Immature natural killer cell (primary cell): ENCODE measurements at regions not wholly inside any gene's neighbourhood (a gene's known extent, or its start where the extent isn't known, plus 50 kb on each side); places are given as distances from the start of the nearest gene placed in this dataset.

Experiments
- DNase-seq, 3 donors: peaks; one replicate each; pipeline ENCODE4 v3.0.0; 2022; ENCODE audit warnings: mixed read lengths in 1 of 3
- H3K27ac Mint-ChIP-seq, 6 donors: one replicate each; pipeline ENCODE4 v1.8.0; 2020; ENCODE audit warnings: mixed read lengths in 6 of 6, mild to moderate bottlenecking in 5 of 6, inconsistent platforms in 4 of 6, moderate library complexity in 3 of 6
- H3K27me3 Mint-ChIP-seq, 3 donors: one replicate each; pipeline ENCODE4 v1.8.0; 2020 to 2021; ENCODE audit warnings: low read depth in 3 of 3, mild to moderate bottlenecking in 3 of 3, mixed read lengths in 3 of 3, moderate library complexity in 3 of 3, inconsistent platforms in 1 of 3
- H3K36me3 Mint-ChIP-seq, 3 donors: one replicate each; pipeline ENCODE4 v1.8.0; 2020; ENCODE audit warnings: mixed read lengths in 3 of 3, inconsistent platforms in 2 of 3, mild to moderate bottlenecking in 2 of 3
- H3K4me1 Mint-ChIP-seq, 2 donors: one replicate each; pipeline ENCODE4 v1.8.0; 2020; ENCODE audit warnings: inconsistent platforms in 2 of 2, mild to moderate bottlenecking in 2 of 2, mixed read lengths in 2 of 2, moderate library complexity in 1 of 2
- H3K4me3 Mint-ChIP-seq, 5 donors: one replicate each; pipeline ENCODE4 v1.8.0; 2020; ENCODE audit warnings: mild to moderate bottlenecking in 5 of 5, mixed read lengths in 5 of 5, inconsistent platforms in 3 of 5, moderate library complexity in 3 of 5
- H3K9me3 Mint-ChIP-seq, 6 donors: one replicate each; pipeline ENCODE4 v1.8.0; 2020; ENCODE audit warnings: mild to moderate bottlenecking in 6 of 6, mixed read lengths in 6 of 6, inconsistent platforms in 4 of 6, moderate library complexity in 3 of 6

GRCh38 chr9:121550041-121550440 is 50.4 kb upstream of the GGTA1 start:
- Mint-ChIP-seq H3K4me3 (no peak overlapping the region), H3K36me3 (no peaks in the 10 kb centered on the region), H3K9me3 (no peaks in the 10 kb centered on the region), H3K27me3 (peaks cover 4 to 11% (median 8%) of the 10 kb centered on the region in 3 donors), H3K4me1 (peaks cover 4 to 7% of the 10 kb centered on the region in 2 donors), H3K27ac (no peak overlapping the region)
- DNase-seq, result no peak

GRCh38 chr9:121550569-121551512 is 51.2 kb upstream of the GGTA1 start:
- peaks cover 2 to 8% (median 8%) of the 10 kb centered on the region in 3 donors for H3K27me3 Mint-ChIP-seq
- peak; percentile 58 to 67 (median 63) for DNase-seq
- H3K36me3 Mint-ChIP-seq, result no peaks in the 10 kb centered on the region
- H3K27ac Mint-ChIP-seq, result no peak overlapping the region
- no peaks in the 10 kb centered on the region for H3K9me3 Mint-ChIP-seq
- peaks cover 4 to 7% of the 10 kb centered on the region in 2 donors for H3K4me1 Mint-ChIP-seq
- peak overlapping the region in 2 of 5 donors; percentile 25 to 77 for H3K4me3 Mint-ChIP-seq

- Mint-ChIP-seq H3K27ac (no peak overlapping the region), H3K4me3 (peak overlapping the region in 1 of 5 donors; percentile 27), H3K36me3 (no peaks in the 10 kb centered on the region), H3K27me3 (peaks cover 2 to 11% (median 8%) of the 10 kb centered on the region in 3 donors), H3K4me1 (peaks cover 7 to 8% of the 10 kb centered on the region in 2 donors), H3K9me3 (no peaks in the 10 kb centered on the region)
- DNase-seq, result no peak
Observed at GRCh38 chr9:121551985-121552753, 52.5 kb upstream of the GGTA1 start.

- no peak for DNase-seq
- Mint-ChIP-seq H3K9me3 (no peaks in the 10 kb centered on the region), H3K27ac (no peak overlapping the region), H3K4me1 (peaks cover 18 to 27% of the 10 kb centered on the region in 2 donors), H3K36me3 (no peaks in the 10 kb centered on the region), H3K4me3 (no peak overlapping the region), H3K27me3 (peaks cover 1 to 7% (median 2%) of the 10 kb centered on the region in 3 donors)
Observed at GRCh38 chr9:121556082-121556481, 56.4 kb upstream of the GGTA1 start.

GRCh38 chr9:121556580-121556979 is 56.9 kb upstream of the GGTA1 start:
- Mint-ChIP-seq H3K27ac (peak overlapping the region in 1 of 6 donors; percentile 20), H3K27me3 (peaks cover 0 to 3% (median under 1%) of the 10 kb centered on the region in 3 donors), H3K36me3 (no peaks in the 10 kb centered on the region), H3K9me3 (no peaks in the 10 kb centered on the region), H3K4me3 (peak overlapping the region in 1 of 5 donors; percentile 28), H3K4me1 (peaks cover 17 to 24% of the 10 kb centered on the region in 2 donors)
- no peak for DNase-seq

GRCh38 chr9:121557581-121558447 is 58.2 kb upstream of the GGTA1 start:
- Mint-ChIP-seq H3K4me1 (peaks cover 17 to 24% of the 10 kb centered on the region in 2 donors), H3K36me3 (no peaks in the 10 kb centered on the region), H3K9me3 (no peaks in the 10 kb centered on the region), H3K27ac (peak overlapping the region in 4 of 6 donors; percentile 13 to 67 (median 52)), H3K4me3 (peak overlapping the region in 4 of 5 donors; percentile 21 to 71 (median 44)), H3K27me3 (peaks cover 0 to 2% (median 0%) of the 10 kb centered on the region in 3 donors)
- DNase-seq, result peak; percentile 3 to 28 (median 10)

GRCh38 chr9:121558473-121558872 is 58.8 kb upstream of the GGTA1 start:
- peak overlapping the region in 4 of 6 donors; percentile 21 to 67 (median 46) for H3K27ac Mint-ChIP-seq
- H3K4me1 Mint-ChIP-seq, result peaks cover 17 to 24% of the 10 kb centered on the region in 2 donors
- H3K4me3 Mint-ChIP-seq, result peak overlapping the region in 4 of 5 donors; percentile 21 to 71 (median 44)
- no peaks in the 10 kb centered on the region for H3K36me3 Mint-ChIP-seq
- DNase-seq, result no peak
- peaks cover 1 to 2% (median 2%) of the 10 kb centered on the region in 3 donors for H3K27me3 Mint-ChIP-seq
- no peaks in the 10 kb centered on the region for H3K9me3 Mint-ChIP-seq

GRCh38 chr9:121559183-121559582 is 59.5 kb upstream of the GGTA1 start:
- Mint-ChIP-seq H3K9me3 (no peaks in the 10 kb centered on the region), H3K27me3 (peaks cover 2% of the 10 kb centered on the region in 3 donors), H3K36me3 (no peaks in the 10 kb centered on the region), H3K27ac (peak overlapping the region in 2 of 6 donors; percentile 21 to 67), H3K4me1 (peaks cover 17 to 24% of the 10 kb centered on the region in 2 donors), H3K4me3 (peak overlapping the region in 1 of 5 donors; percentile 17)
- DNase-seq, result no peak

- DNase-seq, result no peak
- H3K36me3 Mint-ChIP-seq, result no peaks in the 10 kb centered on the region
- peaks cover 4 to 6% (median 6%) of the 10 kb centered on the region in 3 donors for H3K27me3 Mint-ChIP-seq
- no peaks in the 10 kb centered on the region for H3K9me3 Mint-ChIP-seq
- peaks cover 17 to 24% of the 10 kb centered on the region in 2 donors for H3K4me1 Mint-ChIP-seq
- no peak overlapping the region for H3K4me3 Mint-ChIP-seq
- H3K27ac Mint-ChIP-seq, result no peak overlapping the region
Observed at GRCh38 chr9:121560921-121561320, 61.3 kb upstream of the GGTA1 start.

GRCh38 chr9:121561385-121562222 is 62.0 kb upstream of the GGTA1 start:
- Mint-ChIP-seq H3K4me1 (peaks cover 17 to 24% of the 10 kb centered on the region in 2 donors), H3K27me3 (peaks cover 4 to 6% (median 5%) of the 10 kb centered on the region in 3 donors), H3K27ac (no peak overlapping the region), H3K36me3 (no peaks in the 10 kb centered on the region), H3K4me3 (no peak overlapping the region), H3K9me3 (no peaks in the 10 kb centered on the region)
- DNase-seq, result no peak

- Mint-ChIP-seq H3K27me3 (peaks cover 4 to 6% (median 4%) of the 10 kb centered on the region in 3 donors), H3K9me3 (no peaks in the 10 kb centered on the region), H3K4me1 (peaks cover 14 to 21% of the 10 kb centered on the region in 2 donors), H3K36me3 (no peaks in the 10 kb centered on the region), H3K4me3 (no peak overlapping the region), H3K27ac (peak overlapping the region in 1 of 6 donors; percentile 36)
- DNase-seq, result no peak
Observed at GRCh38 chr9:121562301-121562700, 62.7 kb upstream of the GGTA1 start.

GRCh38 chr9:121563425-121563824 is 63.8 kb upstream of the GGTA1 start:
- Mint-ChIP-seq H3K27me3 (peaks cover 4 to 6% (median 5%) of the 10 kb centered on the region in 3 donors), H3K36me3 (no peaks in the 10 kb centered on the region), H3K27ac (no peak overlapping the region), H3K4me3 (no peak overlapping the region), H3K9me3 (no peaks in the 10 kb centered on the region), H3K4me1 (peaks cover 3 to 10% of the 10 kb centered on the region in 2 donors)
- no peak for DNase-seq
